Uterus (tissue), 3 donors: ENCODE measurements at regions not wholly inside any gene's neighbourhood (a gene's known extent, or its start where the extent isn't known, plus 50 kb on each side); places are given as distances from the start of the nearest gene placed in this dataset.

Experiments used
- DNase-seq, 2 donors: peaks; one replicate each; pipeline ENCODE4 v3.0.0-alpha.2; 2019 to 2020
- H3K27ac ChIP-seq, 2 donors: fragments of 200-600 bp; sonication (generic); 1 replicate in 1 of 2; 2 replicates in 1 of 2; pipeline ENCODE4 v1.5.1; 2016 to 2018
- H3K27me3 ChIP-seq, 2 donors: fragments of 200-600 bp; sonication (generic); one replicate each; pipeline ENCODE4 v1.5.1; 2018 to 2019; ENCODE audit warnings: control low read depth in 1 of 2
- H3K36me3 ChIP-seq, 2 donors: fragments of 200-600 bp; sonication (generic); one replicate each; pipeline ENCODE4 v1.5.1; 2019; ENCODE audit warnings: control low read depth in 1 of 2
- H3K4me1 ChIP-seq, 2 donors: fragments of 200-600 bp; sonication (generic); one replicate each; pipeline ENCODE4 v1.5.1; 2018 to 2019; ENCODE audit warnings: control low read depth in 1 of 2
- H3K4me3 ChIP-seq, 2 donors: fragments of 200-600 bp; sonication (generic); 1 replicate in 1 of 2; 2 replicates in 1 of 2; pipeline ENCODE4 v1.5.1; 2018 to 2019; ENCODE audit warnings: mild to moderate bottlenecking in 1 of 2
- H3K9me3 ChIP-seq, 2 donors: fragments of 200-600 bp; sonication (generic); one replicate each; pipeline ENCODE4 v1.5.1; 2019; ENCODE audit warnings: control low read depth in 1 of 2
- POLR2A ChIP-seq, 2 donors: fragments of 450-650 bp; IDR thresholded peaks; one replicate each; pipeline ENCODE4 v1.6.1; 2016; ENCODE audit warnings: antibody characterized with exemption in 2 of 2, mild to moderate bottlenecking in 1 of 2, moderate library complexity in 1 of 2
- intact Hi-C: fragments of 100-400 bp; cut with DNase I; formaldehyde crosslinking; loops from one replicate; pipeline ENCODE4 v1.15.1; 2023; ENCODE audit warnings: low total_unique reads
- TF ChIP-seq, protein P1 (sequence below), 4 experiments: fragments of 200-600 bp in 2 of 4; fragments of 450-650 bp in 2 of 4; sonication (generic) in 2 of 4; IDR thresholded peaks; one replicate each; pipeline ENCODE4 v1.5.1; 2016 to 2019; ENCODE audit warnings: antibody characterized with exemption in 4 of 4, mild to moderate bottlenecking in 2 of 4, moderate library complexity in 1 of 4
- donor health status: DM: yes; HTN: yes; CAD: no.

DNA sequence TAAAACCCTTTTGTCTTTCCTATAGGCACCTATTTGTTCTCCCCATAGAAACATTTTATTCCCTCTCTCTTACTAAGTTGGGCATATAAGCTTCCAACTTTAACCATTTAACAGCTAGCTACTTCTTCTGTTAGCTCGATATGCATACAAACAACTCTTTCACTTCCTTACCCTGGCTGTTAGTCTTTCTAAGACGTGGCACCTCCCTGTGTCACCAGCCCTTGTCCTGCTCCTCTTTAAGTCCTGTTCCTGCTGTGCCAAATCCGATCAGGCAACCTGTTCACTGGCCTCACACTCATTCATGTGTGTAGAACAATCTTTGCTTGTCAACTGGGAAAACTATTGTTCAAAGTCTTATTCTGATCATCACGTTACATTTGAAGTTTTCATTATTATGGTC is 1376.1 kb upstream of the TENM4 start:
- Histone ChIP-seq H3K9me3 (no peaks in the 10 kb centered on the region), H3K27me3 (no peaks in the 10 kb centered on the region), H3K4me1 (no peaks in the 10 kb centered on the region), H3K4me3 (no peak overlapping the region), H3K36me3 (no peaks in the 10 kb centered on the region), H3K27ac (no peak overlapping the region)
- intact Hi-C loops, result no loop called here
- no peak for TF ChIP-seq POLR2A (IDR thresholded peaks at IDR 0.05)
- TF ChIP-seq, protein P1, sequence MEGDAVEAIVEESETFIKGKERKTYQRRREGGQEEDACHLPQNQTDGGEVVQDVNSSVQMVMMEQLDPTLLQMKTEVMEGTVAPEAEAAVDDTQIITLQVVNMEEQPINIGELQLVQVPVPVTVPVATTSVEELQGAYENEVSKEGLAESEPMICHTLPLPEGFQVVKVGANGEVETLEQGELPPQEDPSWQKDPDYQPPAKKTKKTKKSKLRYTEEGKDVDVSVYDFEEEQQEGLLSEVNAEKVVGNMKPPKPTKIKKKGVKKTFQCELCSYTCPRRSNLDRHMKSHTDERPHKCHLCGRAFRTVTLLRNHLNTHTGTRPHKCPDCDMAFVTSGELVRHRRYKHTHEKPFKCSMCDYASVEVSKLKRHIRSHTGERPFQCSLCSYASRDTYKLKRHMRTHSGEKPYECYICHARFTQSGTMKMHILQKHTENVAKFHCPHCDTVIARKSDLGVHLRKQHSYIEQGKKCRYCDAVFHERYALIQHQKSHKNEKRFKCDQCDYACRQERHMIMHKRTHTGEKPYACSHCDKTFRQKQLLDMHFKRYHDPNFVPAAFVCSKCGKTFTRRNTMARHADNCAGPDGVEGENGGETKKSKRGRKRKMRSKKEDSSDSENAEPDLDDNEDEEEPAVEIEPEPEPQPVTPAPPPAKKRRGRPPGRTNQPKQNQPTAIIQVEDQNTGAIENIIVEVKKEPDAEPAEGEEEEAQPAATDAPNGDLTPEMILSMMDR (IDR thresholded peaks at IDR 0.05), result no peak
- no peak for DNase-seq

DNA sequence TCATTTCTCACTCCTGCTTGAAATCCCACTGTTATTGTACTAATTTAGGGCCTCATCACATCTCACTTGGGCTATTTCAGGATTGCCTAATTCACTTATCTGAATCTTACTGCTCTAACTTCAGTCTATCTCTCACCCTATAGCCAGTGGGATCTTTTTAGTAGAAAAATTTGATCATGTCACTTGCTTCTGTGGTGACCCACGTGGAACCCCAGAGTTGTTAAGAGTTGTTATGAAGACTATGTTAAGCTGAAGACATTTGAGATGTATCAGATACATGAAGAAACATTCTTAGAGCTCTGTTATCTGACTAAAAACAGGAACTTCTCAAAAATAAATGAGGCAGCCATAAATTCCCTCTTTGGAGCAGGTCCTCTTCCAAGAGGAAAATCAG is 1375.6 kb upstream of the TENM4 start:
- Histone ChIP-seq H3K4me3 (no peak overlapping the region), H3K9me3 (no peaks in the 10 kb centered on the region), H3K27me3 (no peaks in the 10 kb centered on the region), H3K36me3 (no peaks in the 10 kb centered on the region), H3K4me1 (no peaks in the 10 kb centered on the region), H3K27ac (no peak overlapping the region)
- DNase-seq, result no peak
- intact Hi-C loops, result no loop called here
- TF ChIP-seq POLR2A (IDR thresholded peaks at IDR 0.05), result no peak
- TF ChIP-seq, protein P1 (IDR thresholded peaks at IDR 0.05), result no peak

DNA sequence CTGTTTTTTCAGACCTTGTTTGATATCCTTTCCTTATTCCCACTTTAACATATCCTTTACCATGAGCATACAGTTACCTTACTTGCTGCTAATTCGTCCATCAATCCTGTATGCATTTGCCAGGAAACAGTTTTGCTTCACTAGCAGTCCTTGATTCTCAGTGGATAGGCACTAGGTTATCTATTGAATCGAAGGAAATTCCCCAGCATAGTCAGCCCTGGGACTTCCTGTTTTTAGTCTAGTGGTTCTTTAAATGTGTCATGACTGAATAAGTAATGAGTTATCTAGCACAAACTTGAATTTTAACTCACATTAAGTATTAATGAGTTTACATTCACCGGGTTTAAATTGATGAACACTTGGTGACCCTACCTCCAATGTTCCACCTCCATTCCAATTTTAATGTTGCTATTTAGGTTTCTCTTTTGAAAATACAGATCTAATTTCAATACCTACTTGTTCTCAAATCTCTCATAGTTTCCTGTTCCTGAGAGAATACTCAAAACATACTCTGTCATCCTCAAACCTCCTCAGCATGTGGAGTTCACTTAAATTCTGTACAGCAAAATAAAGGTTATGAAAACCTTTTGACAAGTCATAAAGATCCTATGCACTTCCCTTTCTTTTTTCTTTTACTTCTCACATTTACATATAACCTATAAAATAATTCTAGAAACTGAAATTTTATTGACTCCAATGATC is 1375.1 kb upstream of the TENM4 start:
- Histone ChIP-seq H3K27me3 (no peaks in the 10 kb centered on the region), H3K9me3 (no peaks in the 10 kb centered on the region), H3K4me3 (no peak overlapping the region), H3K27ac (no peak overlapping the region), H3K4me1 (no peaks in the 10 kb centered on the region), H3K36me3 (no peaks in the 10 kb centered on the region)
- intact Hi-C loops, result no loop called here
- DNase-seq, result no peak
- TF ChIP-seq, protein P1 (IDR thresholded peaks at IDR 0.05), result no peak
- no peak for TF ChIP-seq POLR2A (IDR thresholded peaks at IDR 0.05)

DNA sequence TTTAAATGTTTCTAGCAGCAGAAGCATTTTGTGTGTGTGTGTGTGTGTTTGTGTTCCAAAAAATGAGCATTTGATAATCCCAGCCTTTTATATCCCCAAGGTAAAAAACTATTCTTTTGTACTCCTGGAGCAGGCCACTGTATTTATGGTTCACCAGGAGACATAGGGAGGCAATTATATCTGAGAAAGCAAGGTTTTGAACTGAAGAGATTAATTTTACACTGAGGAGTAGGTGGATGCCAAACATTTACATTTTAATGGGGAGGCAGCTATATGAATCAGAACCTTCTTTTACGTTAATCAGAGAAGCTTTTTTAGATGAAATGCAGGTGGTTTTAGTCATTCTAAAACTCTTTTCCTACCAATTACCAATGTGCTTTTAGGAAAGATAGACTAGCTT is 1374.0 kb upstream of the TENM4 start:
- Histone ChIP-seq H3K36me3 (no peaks in the 10 kb centered on the region), H3K4me3 (no peak overlapping the region), H3K27ac (no peak overlapping the region), H3K4me1 (no peaks in the 10 kb centered on the region), H3K9me3 (no peaks in the 10 kb centered on the region), H3K27me3 (no peaks in the 10 kb centered on the region)
- DNase-seq, result no peak
- intact Hi-C loops, result no loop called here
- TF ChIP-seq, protein P1 (IDR thresholded peaks at IDR 0.05), result no peak
- no peak for TF ChIP-seq POLR2A (IDR thresholded peaks at IDR 0.05)

DNA sequence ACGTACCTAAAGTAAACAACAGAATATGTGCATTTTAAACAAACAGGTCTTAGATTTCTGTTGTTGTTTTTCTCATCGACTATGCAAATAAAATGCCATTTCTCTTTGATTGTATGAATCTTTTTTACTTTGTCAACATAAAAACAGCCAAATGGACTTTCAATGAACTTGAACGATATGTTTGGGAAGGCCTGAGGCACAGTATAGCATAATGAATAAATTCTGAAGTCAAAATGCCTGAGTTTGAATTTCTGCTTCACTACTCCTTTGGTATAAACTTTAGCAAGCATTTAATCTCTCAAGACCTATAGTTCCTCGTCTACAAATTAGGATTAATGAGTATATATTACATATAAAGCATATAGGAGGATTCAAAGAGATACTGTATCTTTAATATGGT is 1369.9 kb upstream of the TENM4 start:
- DNase-seq, result no peak
- Histone ChIP-seq H3K27me3 (no peaks in the 10 kb centered on the region), H3K9me3 (no peaks in the 10 kb centered on the region), H3K27ac (no peak overlapping the region), H3K36me3 (no peaks in the 10 kb centered on the region), H3K4me1 (no peaks in the 10 kb centered on the region), H3K4me3 (no peak overlapping the region)
- intact Hi-C loops, result no loop called here
- TF ChIP-seq, protein P1 (IDR thresholded peaks at IDR 0.05), result no peak
- no peak for TF ChIP-seq POLR2A (IDR thresholded peaks at IDR 0.05)
